ENCODE measurements at regions not wholly inside any gene's neighbourhood (a gene's known extent, or its start where the extent isn't known, plus 50 kb on each side); places are given as distances from the start of the nearest gene placed in this dataset.

GRCh38 chr10:52890281-52890680 lies 117.7 kb upstream of the MBL2 start:
- TF ChIP-seq, protein P1, sequence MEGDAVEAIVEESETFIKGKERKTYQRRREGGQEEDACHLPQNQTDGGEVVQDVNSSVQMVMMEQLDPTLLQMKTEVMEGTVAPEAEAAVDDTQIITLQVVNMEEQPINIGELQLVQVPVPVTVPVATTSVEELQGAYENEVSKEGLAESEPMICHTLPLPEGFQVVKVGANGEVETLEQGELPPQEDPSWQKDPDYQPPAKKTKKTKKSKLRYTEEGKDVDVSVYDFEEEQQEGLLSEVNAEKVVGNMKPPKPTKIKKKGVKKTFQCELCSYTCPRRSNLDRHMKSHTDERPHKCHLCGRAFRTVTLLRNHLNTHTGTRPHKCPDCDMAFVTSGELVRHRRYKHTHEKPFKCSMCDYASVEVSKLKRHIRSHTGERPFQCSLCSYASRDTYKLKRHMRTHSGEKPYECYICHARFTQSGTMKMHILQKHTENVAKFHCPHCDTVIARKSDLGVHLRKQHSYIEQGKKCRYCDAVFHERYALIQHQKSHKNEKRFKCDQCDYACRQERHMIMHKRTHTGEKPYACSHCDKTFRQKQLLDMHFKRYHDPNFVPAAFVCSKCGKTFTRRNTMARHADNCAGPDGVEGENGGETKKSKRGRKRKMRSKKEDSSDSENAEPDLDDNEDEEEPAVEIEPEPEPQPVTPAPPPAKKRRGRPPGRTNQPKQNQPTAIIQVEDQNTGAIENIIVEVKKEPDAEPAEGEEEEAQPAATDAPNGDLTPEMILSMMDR (IDR thresholded peaks at IDR 0.05), result no peak
- no peak for TF ChIP-seq EZH2 (IDR thresholded peaks at IDR 0.05; ENCODE audit: borderline replicate concordance, insufficient read depth, low read depth, low read length, poor library complexity, severe bottlenecking)
- no peaks in the 10 kb centered on the region for H3K4me1 ChIP-seq (ENCODE audit: control insufficient read depth in 2 of 2, insufficient read depth in 2 of 2, low read length in 2 of 2)
- intact Hi-C loops (cut with micrococcal nuclease), result no loop called here
- H3K4me1 Mint-ChIP-seq, result no peaks in the 10 kb centered on the region
- H3K79me2 ChIP-seq (ENCODE audit: control insufficient read depth, insufficient read depth, low read length), result no peaks in the 10 kb centered on the region
- H3K9me3 Mint-ChIP-seq (ENCODE audit: insufficient read depth), result no peaks in the 10 kb centered on the region
- H3K27ac Mint-ChIP-seq, result no peak overlapping the region
- ATAC-seq (ENCODE audit: low read depth) (no peak), DNase-seq (no peak)
- no peaks in the 10 kb centered on the region for H3K27me3 ChIP-seq (replicated peaks in 1 of 4; ENCODE audit: control extremely low read depth in 1 of 4, control insufficient read depth in 3 of 4, insufficient read depth in 4 of 4, low read length in 3 of 4)
- no peaks in the 10 kb centered on the region for H3K36me3 ChIP-seq (replicated peaks in 1 of 2; ENCODE audit: control extremely low read depth in 1 of 2, control insufficient read depth in 1 of 2, extremely low read depth in 1 of 2, insufficient read depth in 2 of 2, low read length in 1 of 2)
- WGBS (ENCODE audit: insufficient coverage), result 97% methylated on average over 13 of the region's 17 CpGs
- H4K20me1 ChIP-seq (ENCODE audit: control insufficient read depth, insufficient read depth, low read length, poor library complexity, severe bottlenecking), result no peaks in the 10 kb centered on the region
- H3K4me2 ChIP-seq (replicated peaks; ENCODE audit: low read depth, low read length, poor library complexity, severe bottlenecking), result no peak overlapping the region
- H3K27me3 Mint-ChIP-seq, result no peaks in the 10 kb centered on the region
- no peak overlapping the region for H3K9ac ChIP-seq (ENCODE audit: low read length)
- POLR2A ChIA-PET, result no interaction called here
- no peak overlapping the region for H2AFZ ChIP-seq (ENCODE audit: insufficient read depth, low read depth, low read length, poor library complexity, severe bottlenecking)
- H3K9me3 ChIP-seq (ENCODE audit: control extremely low read depth in 1 of 3, control insufficient read depth in 2 of 3, insufficient read depth in 1 of 3, low read length in 2 of 3), result no peaks in the 10 kb centered on the region
- H3K27ac ChIP-seq (ENCODE audit: low read length in 2 of 2), result no peak overlapping the region
- CTCF ChIA-PET, result no interaction called here
- no peak overlapping the region for H3K4me3 Mint-ChIP-seq
- no peak overlapping the region for H3K4me3 ChIP-seq (ENCODE audit: control extremely low read depth in 1 of 5, extremely low read depth in 1 of 5, insufficient read depth in 1 of 5, low read depth in 2 of 5, low read length in 4 of 5)

DNA sequence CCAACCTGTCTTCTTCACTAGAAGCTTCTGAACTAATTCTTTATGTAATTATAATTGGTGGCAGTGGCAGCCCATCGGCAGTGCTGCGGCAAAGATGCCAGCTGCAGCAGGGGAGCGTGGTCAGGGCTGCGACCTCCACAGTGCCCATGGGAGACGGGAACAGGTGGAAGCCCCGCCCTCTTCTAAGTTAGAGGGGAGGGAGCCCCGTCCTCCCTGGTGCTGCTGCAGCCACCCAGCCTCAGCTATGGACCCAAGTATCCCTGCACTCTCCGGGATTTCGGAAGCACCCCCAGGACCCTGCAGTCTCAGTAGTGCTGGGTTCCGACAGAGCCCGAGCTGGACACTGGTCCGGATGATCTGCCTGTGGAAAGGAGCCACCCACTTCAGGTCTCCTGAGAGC lies 117.0 kb upstream of the MBL2 start:
- Histone ChIP-seq H4K20me1 (ENCODE audit: control insufficient read depth, insufficient read depth, low read length, poor library complexity, severe bottlenecking) (no peaks in the 10 kb centered on the region), H3K79me2 (ENCODE audit: control insufficient read depth, insufficient read depth, low read length) (no peaks in the 10 kb centered on the region), H3K27ac (ENCODE audit: low read length in 2 of 2) (no peak overlapping the region), H3K36me3 (replicated peaks in 1 of 2; ENCODE audit: control extremely low read depth in 1 of 2, control insufficient read depth in 1 of 2, extremely low read depth in 1 of 2, insufficient read depth in 2 of 2, low read length in 1 of 2) (no peaks in the 10 kb centered on the region), H3K4me3 (ENCODE audit: control extremely low read depth in 1 of 5, extremely low read depth in 1 of 5, insufficient read depth in 1 of 5, low read depth in 2 of 5, low read length in 4 of 5) (no peak overlapping the region), H3K9me3 (ENCODE audit: control extremely low read depth in 1 of 3, control insufficient read depth in 2 of 3, insufficient read depth in 1 of 3, low read length in 2 of 3) (no peaks in the 10 kb centered on the region), H3K4me1 (ENCODE audit: control insufficient read depth in 2 of 2, insufficient read depth in 2 of 2, low read length in 2 of 2) (no peaks in the 10 kb centered on the region), H3K9ac (ENCODE audit: low read length) (no peak overlapping the region), H3K4me2 (replicated peaks; ENCODE audit: low read depth, low read length, poor library complexity, severe bottlenecking) (no peak overlapping the region), H2AFZ (ENCODE audit: insufficient read depth, low read depth, low read length, poor library complexity, severe bottlenecking) (no peak overlapping the region), H3K27me3 (replicated peaks in 1 of 4; ENCODE audit: control extremely low read depth in 1 of 4, control insufficient read depth in 3 of 4, insufficient read depth in 4 of 4, low read length in 3 of 4) (no peaks in the 10 kb centered on the region)
- intact Hi-C loops (cut with micrococcal nuclease), result no loop called here
- Mint-ChIP-seq H3K27ac (no peak overlapping the region), H3K4me3 (no peak overlapping the region), H3K4me1 (no peaks in the 10 kb centered on the region), H3K9me3 (ENCODE audit: insufficient read depth) (no peaks in the 10 kb centered on the region), H3K27me3 (no peaks in the 10 kb centered on the region)
- TF ChIP-seq, protein P1 (IDR thresholded peaks at IDR 0.05), result no peak
- no peak for ATAC-seq (ENCODE audit: low read depth)
- ChIA-PET CTCF (no interaction called here), POLR2A (no interaction called here)
- 91% methylated on average over 12 of the region's 12 CpGs for WGBS (ENCODE audit: insufficient coverage)
- DNase-seq, result no peak

Measured in B cell (primary cell).